ENCODE measurements at regions not wholly inside any gene's neighbourhood (a gene's known extent, or its start where the extent isn't known, plus 50 kb on each side); places are given as distances from the start of the nearest gene placed in this dataset.

DNA sequence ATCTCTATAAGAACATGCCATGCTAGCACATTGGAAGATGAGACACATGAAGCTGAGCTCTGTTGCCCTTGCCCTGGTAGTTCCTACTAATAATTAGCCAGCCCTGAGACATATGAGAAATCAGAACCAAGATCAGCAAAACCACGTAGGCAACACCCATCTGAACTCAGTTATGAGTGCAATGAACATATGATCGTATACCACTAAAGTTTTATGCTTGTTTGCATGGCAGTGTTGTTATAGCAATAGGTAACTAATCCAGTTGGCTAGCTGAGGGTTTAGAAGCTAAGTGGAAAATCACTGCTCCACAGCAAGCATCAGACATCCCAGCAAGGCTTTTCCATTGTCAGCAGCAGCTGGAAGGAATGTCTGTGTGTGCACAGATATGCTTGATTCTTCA is 180.7 kb downstream of the BTBD3 start (continued):
- TF ChIP-seq, protein P1, sequence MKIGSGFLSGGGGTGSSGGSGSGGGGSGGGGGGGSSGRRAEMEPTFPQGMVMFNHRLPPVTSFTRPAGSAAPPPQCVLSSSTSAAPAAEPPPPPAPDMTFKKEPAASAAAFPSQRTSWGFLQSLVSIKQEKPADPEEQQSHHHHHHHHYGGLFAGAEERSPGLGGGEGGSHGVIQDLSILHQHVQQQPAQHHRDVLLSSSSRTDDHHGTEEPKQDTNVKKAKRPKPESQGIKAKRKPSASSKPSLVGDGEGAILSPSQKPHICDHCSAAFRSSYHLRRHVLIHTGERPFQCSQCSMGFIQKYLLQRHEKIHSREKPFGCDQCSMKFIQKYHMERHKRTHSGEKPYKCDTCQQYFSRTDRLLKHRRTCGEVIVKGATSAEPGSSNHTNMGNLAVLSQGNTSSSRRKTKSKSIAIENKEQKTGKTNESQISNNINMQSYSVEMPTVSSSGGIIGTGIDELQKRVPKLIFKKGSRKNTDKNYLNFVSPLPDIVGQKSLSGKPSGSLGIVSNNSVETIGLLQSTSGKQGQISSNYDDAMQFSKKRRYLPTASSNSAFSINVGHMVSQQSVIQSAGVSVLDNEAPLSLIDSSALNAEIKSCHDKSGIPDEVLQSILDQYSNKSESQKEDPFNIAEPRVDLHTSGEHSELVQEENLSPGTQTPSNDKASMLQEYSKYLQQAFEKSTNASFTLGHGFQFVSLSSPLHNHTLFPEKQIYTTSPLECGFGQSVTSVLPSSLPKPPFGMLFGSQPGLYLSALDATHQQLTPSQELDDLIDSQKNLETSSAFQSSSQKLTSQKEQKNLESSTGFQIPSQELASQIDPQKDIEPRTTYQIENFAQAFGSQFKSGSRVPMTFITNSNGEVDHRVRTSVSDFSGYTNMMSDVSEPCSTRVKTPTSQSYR (CRISPR knock-in tag; IDR thresholded peaks at IDR 0.05), result no peak
- TF ChIP-seq ZBTB21 (CRISPR knock-in tag; IDR thresholded peaks at IDR 0.05; ENCODE audit: borderline replicate concordance) (no peak), GRHL2 (CRISPR knock-in tag; IDR thresholded peaks at IDR 0.05; ENCODE audit: insufficient replicate concordance, severe bottlenecking) (no peak), OVOL2 (CRISPR knock-in tag; IDR thresholded peaks at IDR 0.05; ENCODE audit: borderline replicate concordance) (no peak), FOXJ3 (CRISPR knock-in tag; IDR thresholded peaks at IDR 0.05; ENCODE audit: borderline replicate concordance) (no peak), ZNF232 (CRISPR knock-in tag; IDR thresholded peaks at IDR 0.05) (no peak)
- TF ChIP-seq, protein P2, sequence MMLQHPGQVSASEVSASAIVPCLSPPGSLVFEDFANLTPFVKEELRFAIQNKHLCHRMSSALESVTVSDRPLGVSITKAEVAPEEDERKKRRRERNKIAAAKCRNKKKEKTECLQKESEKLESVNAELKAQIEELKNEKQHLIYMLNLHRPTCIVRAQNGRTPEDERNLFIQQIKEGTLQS (CRISPR knock-in tag; conservative IDR thresholded peaks at IDR 0.05), result no peak
- TF ChIP-seq, protein P3, sequence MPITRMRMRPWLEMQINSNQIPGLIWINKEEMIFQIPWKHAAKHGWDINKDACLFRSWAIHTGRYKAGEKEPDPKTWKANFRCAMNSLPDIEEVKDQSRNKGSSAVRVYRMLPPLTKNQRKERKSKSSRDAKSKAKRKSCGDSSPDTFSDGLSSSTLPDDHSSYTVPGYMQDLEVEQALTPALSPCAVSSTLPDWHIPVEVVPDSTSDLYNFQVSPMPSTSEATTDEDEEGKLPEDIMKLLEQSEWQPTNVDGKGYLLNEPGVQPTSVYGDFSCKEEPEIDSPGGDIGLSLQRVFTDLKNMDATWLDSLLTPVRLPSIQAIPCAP (CRISPR knock-in tag; IDR thresholded peaks at IDR 0.05), result no peak

DNA sequence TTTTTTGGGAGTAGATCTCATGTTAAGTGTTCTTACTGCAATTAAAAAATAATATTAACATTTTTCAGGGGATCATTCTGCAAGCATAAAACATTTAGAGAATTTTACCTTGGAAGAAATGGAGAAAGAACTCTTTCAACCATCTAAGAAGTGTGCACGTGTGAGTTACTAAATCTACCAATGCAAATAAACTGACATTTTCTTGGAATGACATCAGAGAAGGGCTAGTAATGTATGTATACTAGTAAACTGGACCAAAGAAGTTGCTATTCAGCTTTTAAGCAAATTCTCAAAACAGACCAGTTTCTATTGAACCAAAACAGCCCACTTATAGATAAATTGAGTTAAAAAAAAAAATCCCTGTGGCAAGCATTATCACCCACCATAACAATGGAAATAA is 191.2 kb downstream of the BTBD3 start:
- ChIA-PET CTCF (no interaction called here), POLR2A (no interaction called here)
- ATAC-seq (no peak), DNase-seq (ENCODE audit: low spot score) (no peak)
- no peaks in the 10 kb centered on the region; the same call in 1 of the 2 replicates for H3K27me3 Mint-ChIP-seq (ENCODE audit: low read depth)
- H3K36me3 Mint-ChIP-seq, result no peaks in the 10 kb centered on the region
- no peak for TF ChIP-seq FOXP1 (CRISPR knock-in tag; IDR thresholded peaks at IDR 0.05; ENCODE audit: borderline replicate concordance)
- TF ChIP-seq MYBL2 (CRISPR knock-in tag; IDR thresholded peaks at IDR 0.05), result no peak
- H3K27ac Mint-ChIP-seq, result no peak overlapping the region
- H3K9me3 Mint-ChIP-seq, result peaks cover 22% of the 10 kb centered on the region
- no peak overlapping the region for H3K4me3 Mint-ChIP-seq
- no peaks in the 10 kb centered on the region for H3K4me1 Mint-ChIP-seq

DNA sequence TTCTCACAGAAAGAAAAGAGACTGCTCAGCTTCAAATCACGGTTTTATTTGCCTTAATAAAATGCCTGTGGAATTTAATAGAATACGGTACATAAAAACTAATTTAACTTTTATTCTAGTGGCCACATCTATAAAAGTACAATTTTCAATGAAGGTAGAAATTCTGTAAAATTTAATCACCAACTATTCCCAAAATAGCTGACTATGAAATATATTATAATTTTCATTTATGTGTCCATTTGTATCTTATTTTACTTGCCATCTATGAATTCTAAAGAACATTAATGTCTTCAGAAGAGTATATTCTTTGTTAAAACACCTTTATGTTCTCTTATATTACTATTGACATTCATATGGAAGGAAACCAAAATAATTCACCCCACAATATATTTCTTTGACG is 192.6 kb downstream of the BTBD3 start:
- CTCF ChIA-PET, result no interaction called here
- peaks cover 18% of the 10 kb centered on the region for H3K9me3 Mint-ChIP-seq
- no peak overlapping the region for H3K27ac Mint-ChIP-seq
- no peaks in the 10 kb centered on the region; the same call in 1 of the 2 replicates for H3K27me3 Mint-ChIP-seq (ENCODE audit: low read depth)
- TF ChIP-seq TEAD4 (CRISPR knock-in tag; IDR thresholded peaks at IDR 0.05) (no peak), SMAD4 (CRISPR knock-in tag; IDR thresholded peaks at IDR 0.05) (no peak), TCF7 (CRISPR knock-in tag; IDR thresholded peaks at IDR 0.05; ENCODE audit: low read depth) (no peak), ESRRA (CRISPR knock-in tag; IDR thresholded peaks at IDR 0.05; ENCODE audit: borderline replicate concordance) (no peak), JAZF1 (CRISPR knock-in tag; IDR thresholded peaks at IDR 0.05) (no peak), MYBL2 (CRISPR knock-in tag; IDR thresholded peaks at IDR 0.05) (no peak), NFE2L1 (CRISPR knock-in tag; IDR thresholded peaks at IDR 0.05) (no peak), ATF1 (CRISPR knock-in tag; IDR thresholded peaks at IDR 0.05) (no peak), ZNF138 (CRISPR knock-in tag; conservative IDR thresholded peaks at IDR 0.05) (no peak)
- TF ChIP-seq, protein P4, sequence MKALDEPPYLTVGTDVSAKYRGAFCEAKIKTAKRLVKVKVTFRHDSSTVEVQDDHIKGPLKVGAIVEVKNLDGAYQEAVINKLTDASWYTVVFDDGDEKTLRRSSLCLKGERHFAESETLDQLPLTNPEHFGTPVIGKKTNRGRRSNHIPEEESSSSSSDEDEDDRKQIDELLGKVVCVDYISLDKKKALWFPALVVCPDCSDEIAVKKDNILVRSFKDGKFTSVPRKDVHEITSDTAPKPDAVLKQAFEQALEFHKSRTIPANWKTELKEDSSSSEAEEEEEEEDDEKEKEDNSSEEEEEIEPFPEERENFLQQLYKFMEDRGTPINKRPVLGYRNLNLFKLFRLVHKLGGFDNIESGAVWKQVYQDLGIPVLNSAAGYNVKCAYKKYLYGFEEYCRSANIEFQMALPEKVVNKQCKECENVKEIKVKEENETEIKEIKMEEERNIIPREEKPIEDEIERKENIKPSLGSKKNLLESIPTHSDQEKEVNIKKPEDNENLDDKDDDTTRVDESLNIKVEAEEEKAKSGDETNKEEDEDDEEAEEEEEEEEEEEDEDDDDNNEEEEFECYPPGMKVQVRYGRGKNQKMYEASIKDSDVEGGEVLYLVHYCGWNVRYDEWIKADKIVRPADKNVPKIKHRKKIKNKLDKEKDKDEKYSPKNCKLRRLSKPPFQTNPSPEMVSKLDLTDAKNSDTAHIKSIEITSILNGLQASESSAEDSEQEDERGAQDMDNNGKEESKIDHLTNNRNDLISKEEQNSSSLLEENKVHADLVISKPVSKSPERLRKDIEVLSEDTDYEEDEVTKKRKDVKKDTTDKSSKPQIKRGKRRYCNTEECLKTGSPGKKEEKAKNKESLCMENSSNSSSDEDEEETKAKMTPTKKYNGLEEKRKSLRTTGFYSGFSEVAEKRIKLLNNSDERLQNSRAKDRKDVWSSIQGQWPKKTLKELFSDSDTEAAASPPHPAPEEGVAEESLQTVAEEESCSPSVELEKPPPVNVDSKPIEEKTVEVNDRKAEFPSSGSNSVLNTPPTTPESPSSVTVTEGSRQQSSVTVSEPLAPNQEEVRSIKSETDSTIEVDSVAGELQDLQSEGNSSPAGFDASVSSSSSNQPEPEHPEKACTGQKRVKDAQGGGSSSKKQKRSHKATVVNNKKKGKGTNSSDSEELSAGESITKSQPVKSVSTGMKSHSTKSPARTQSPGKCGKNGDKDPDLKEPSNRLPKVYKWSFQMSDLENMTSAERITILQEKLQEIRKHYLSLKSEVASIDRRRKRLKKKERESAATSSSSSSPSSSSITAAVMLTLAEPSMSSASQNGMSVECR (CRISPR knock-in tag; IDR thresholded peaks at IDR 0.05; ENCODE audit: borderline replicate concordance), result no peak
- TF ChIP-seq, protein P5, sequence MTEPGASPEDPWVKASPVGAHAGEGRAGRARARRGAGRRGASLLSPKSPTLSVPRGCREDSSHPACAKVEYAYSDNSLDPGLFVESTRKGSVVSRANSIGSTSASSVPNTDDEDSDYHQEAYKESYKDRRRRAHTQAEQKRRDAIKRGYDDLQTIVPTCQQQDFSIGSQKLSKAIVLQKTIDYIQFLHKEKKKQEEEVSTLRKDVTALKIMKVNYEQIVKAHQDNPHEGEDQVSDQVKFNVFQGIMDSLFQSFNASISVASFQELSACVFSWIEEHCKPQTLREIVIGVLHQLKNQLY (CRISPR knock-in tag; IDR thresholded peaks at IDR 0.05), result no peak
- TF ChIP-seq, protein P6, sequence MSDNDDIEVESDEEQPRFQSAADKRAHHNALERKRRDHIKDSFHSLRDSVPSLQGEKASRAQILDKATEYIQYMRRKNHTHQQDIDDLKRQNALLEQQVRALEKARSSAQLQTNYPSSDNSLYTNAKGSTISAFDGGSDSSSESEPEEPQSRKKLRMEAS (CRISPR knock-in tag; IDR thresholded peaks at IDR 0.05), result no peak
- TF ChIP-seq, protein P7, sequence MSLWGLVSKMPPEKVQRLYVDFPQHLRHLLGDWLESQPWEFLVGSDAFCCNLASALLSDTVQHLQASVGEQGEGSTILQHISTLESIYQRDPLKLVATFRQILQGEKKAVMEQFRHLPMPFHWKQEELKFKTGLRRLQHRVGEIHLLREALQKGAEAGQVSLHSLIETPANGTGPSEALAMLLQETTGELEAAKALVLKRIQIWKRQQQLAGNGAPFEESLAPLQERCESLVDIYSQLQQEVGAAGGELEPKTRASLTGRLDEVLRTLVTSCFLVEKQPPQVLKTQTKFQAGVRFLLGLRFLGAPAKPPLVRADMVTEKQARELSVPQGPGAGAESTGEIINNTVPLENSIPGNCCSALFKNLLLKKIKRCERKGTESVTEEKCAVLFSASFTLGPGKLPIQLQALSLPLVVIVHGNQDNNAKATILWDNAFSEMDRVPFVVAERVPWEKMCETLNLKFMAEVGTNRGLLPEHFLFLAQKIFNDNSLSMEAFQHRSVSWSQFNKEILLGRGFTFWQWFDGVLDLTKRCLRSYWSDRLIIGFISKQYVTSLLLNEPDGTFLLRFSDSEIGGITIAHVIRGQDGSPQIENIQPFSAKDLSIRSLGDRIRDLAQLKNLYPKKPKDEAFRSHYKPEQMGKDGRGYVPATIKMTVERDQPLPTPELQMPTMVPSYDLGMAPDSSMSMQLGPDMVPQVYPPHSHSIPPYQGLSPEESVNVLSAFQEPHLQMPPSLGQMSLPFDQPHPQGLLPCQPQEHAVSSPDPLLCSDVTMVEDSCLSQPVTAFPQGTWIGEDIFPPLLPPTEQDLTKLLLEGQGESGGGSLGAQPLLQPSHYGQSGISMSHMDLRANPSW (CRISPR knock-in tag; conservative IDR thresholded peaks at IDR 0.05; ENCODE audit: low read depth), result no peak
- POLR2A ChIA-PET, result no interaction called here
- DNase-seq (ENCODE audit: low spot score), result no peak
- ATAC-seq, result no peak
- no peaks in the 10 kb centered on the region for H3K36me3 Mint-ChIP-seq
- H3K4me1 Mint-ChIP-seq, result no peaks in the 10 kb centered on the region
- H3K4me3 Mint-ChIP-seq, result no peak overlapping the region

Measured in WTC11 (cell line).